Naive thymus-derived CD4-positive, alpha-beta T cell (primary cell): ENCODE measurements at regions not wholly inside any gene's neighbourhood (a gene's known extent, or its start where the extent isn't known, plus 50 kb on each side); places are given as distances from the start of the nearest gene placed in this dataset.
"Not testable (repeated sequence)": the region's sequence is repeated elsewhere in the genome, so short reads cannot be mapped to it uniquely, and the experiment has no call there.

Experiments used
- ATAC-seq: fragments of 150-1000 bp; cut with Tn5 transposase; 2 replicates; pipeline ENCODE4 v1.10.0; 2021; ENCODE audit warnings: mild to moderate bottlenecking, moderate library complexity
- CTCF ChIA-PET: fragments of 350-600 bp; sonication (Branson Sonifier 250); formaldehyde crosslinking; loops from one replicate; lab custom pipeline; 2021; ENCODE audit warnings: antibody characterized with exemption; lab: Charles Lee
- POLR2A ChIA-PET: fragments of 350-600 bp; sonication (Branson Sonifier 250); formaldehyde crosslinking; loops from one replicate; lab custom pipeline; 2021; ENCODE audit warnings: antibody characterized with exemption, inconsistent platforms; lab: Charles Lee
- DNase-seq, 9 donors: peaks; one replicate each; pipeline versions ENCODE4 v3.0.0 to v3.0.0-alpha.2; 2020 to 2022; ENCODE audit warnings: mixed read lengths in 1 of 9
- H3K27ac ChIP-seq: one replicate; pipeline ENCODE4 v1.7.0; 2013; ENCODE audit warnings: mild to moderate bottlenecking, low read depth, low read length, moderate library complexity
- H3K27me3 ChIP-seq, 2 donors: one replicate each; pipeline ENCODE4 v1.7.0; 2013; ENCODE audit warnings: low read length in 2 of 2, mild to moderate bottlenecking in 2 of 2, moderate library complexity in 2 of 2; ENCODE audit not compliant: control insufficient read depth in 2 of 2, insufficient read depth in 2 of 2
- H3K36me3 ChIP-seq, 3 experiments: 1 replicate in 2 of 3; 2 replicates in 1 of 3; pipeline ENCODE4 v1.7.0; 2013; ENCODE audit warnings: low read length in 3 of 3, mild to moderate bottlenecking in 3 of 3, moderate library complexity in 1 of 3; ENCODE audit not compliant: insufficient read depth in 3 of 3, control insufficient read depth in 2 of 3
- H3K4me1 ChIP-seq, 2 donors: one replicate each; pipeline ENCODE4 v1.7.0; 2013; ENCODE audit warnings: low read length in 2 of 2, mild to moderate bottlenecking in 2 of 2, moderate library complexity in 1 of 2; ENCODE audit not compliant: control insufficient read depth in 2 of 2, insufficient read depth in 2 of 2
- H3K4me3 ChIP-seq: 2 replicates; pipeline ENCODE4 v1.7.0; 2013; ENCODE audit warnings: mild to moderate bottlenecking, low read length
- H3K9me3 ChIP-seq, 3 experiments: 1 replicate in 2 of 3; 2 replicates in 1 of 3; pipeline ENCODE4 v1.7.0; 2013; ENCODE audit warnings: low read length in 3 of 3; ENCODE audit not compliant: control insufficient read depth in 2 of 3
- H3K27ac Mint-ChIP-seq, 9 donors: one replicate each; pipeline ENCODE4 v1.8.0; 2020 to 2022; ENCODE audit warnings: mixed read lengths in 9 of 9, mild to moderate bottlenecking in 8 of 9, moderate library complexity in 5 of 9, inconsistent platforms in 2 of 9
- H3K27me3 Mint-ChIP-seq, 5 donors: one replicate each; pipeline ENCODE4 v1.8.0; 2021 to 2022; ENCODE audit warnings: mixed read lengths in 5 of 5, mild to moderate bottlenecking in 1 of 5
- H3K36me3 Mint-ChIP-seq, 5 donors: one replicate each; pipeline ENCODE4 v1.8.0; 2020 to 2022; ENCODE audit warnings: mixed read lengths in 5 of 5, mild to moderate bottlenecking in 3 of 5, inconsistent platforms in 1 of 5
- H3K4me1 Mint-ChIP-seq, 7 donors: one replicate each; pipeline ENCODE4 v1.8.0; 2020 to 2022; ENCODE audit warnings: mixed read lengths in 7 of 7, mild to moderate bottlenecking in 3 of 7, inconsistent platforms in 1 of 7
- H3K4me3 Mint-ChIP-seq, 10 donors: one replicate each; pipeline ENCODE4 v1.8.0; 2020 to 2022; ENCODE audit warnings: mild to moderate bottlenecking in 10 of 10, mixed read lengths in 10 of 10, moderate library complexity in 6 of 10, inconsistent platforms in 2 of 10
- H3K9me3 Mint-ChIP-seq, 11 donors: one replicate each; pipeline ENCODE4 v1.8.0; 2020 to 2022; ENCODE audit warnings: mixed read lengths in 11 of 11, mild to moderate bottlenecking in 4 of 11, inconsistent platforms in 1 of 11, moderate library complexity in 1 of 11
- intact Hi-C, 2 donors: fragments of 100-400 bp; cut with micrococcal nuclease; formaldehyde crosslinking; loops; one replicate each; pipeline ENCODE4 v1.15.1; 2023

DNA sequence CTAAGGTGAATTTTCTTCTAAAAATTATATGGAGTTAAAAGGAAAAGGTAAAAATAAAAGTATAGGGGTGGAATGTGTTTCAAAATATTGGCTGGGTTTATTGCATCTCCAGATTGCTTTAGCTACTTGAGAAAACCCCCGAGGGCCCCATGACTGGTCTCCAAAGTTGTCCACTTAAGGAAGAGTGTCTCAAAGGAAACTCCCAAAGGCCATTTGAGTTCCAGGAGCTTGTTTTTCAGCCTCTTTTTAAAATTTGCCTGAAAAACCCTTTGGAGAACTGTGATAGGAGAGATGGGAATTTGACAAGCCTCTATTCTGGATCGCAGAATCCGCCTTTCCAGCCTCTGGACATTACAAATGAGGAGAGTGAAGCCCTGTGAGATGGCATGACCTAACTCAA, 225.6 kb downstream of the ZNF326 start:
- no peak for ATAC-seq
- H3K36me3 Mint-ChIP-seq = no peaks in the 10 kb centered on the region

GRCh38 chr1:90219166-90219871, 224.4 kb downstream of the ZNF326 start:
- DNase-seq, H3K9me3 ChIP-seq, H3K9me3 Mint-ChIP-seq, H3K36me3 ChIP-seq, H3K4me1 Mint-ChIP-seq, H3K27me3 ChIP-seq, H3K4me3 ChIP-seq, intact Hi-C loops, CTCF ChIA-PET, H3K4me1 ChIP-seq, H3K27ac Mint-ChIP-seq, H3K4me3 Mint-ChIP-seq, H3K36me3 Mint-ChIP-seq, ATAC-seq, H3K27ac ChIP-seq, POLR2A ChIA-PET: not testable (repeated sequence)
- peaks cover 0 to 19% (median 11%) of the 10 kb centered on the region in 5 donors for H3K27me3 Mint-ChIP-seq

More for the DNA sequence above, 225.6 kb downstream of the ZNF326 start:
- ChIA-PET CTCF (no interaction called here), POLR2A (no interaction called here)
- Histone ChIP-seq H3K36me3 (no peaks in the 10 kb centered on the region), H3K4me3 (no peak overlapping the region), H3K4me1 (no peaks in the 10 kb centered on the region), H3K9me3 (no peaks in the 10 kb centered on the region), H3K27ac (no peak overlapping the region), H3K27me3 (no peaks in the 10 kb centered on the region)
- Mint-ChIP-seq H3K4me1 (no peaks in the 10 kb centered on the region), H3K27ac (no peak overlapping the region), H3K9me3 (peaks cover 0 to 15% (median 6%) of the 10 kb centered on the region in 11 donors), H3K27me3 (peaks cover 0 to 19% (median 12%) of the 10 kb centered on the region in 5 donors), H3K4me3 (no peak overlapping the region)
- no peak for DNase-seq
- intact Hi-C loops = no loop called here

GRCh38 chr1:90210633-90211491, 216.0 kb downstream of the ZNF326 start:
- DNase-seq (no peak), ATAC-seq (no peak)
- Mint-ChIP-seq H3K4me3 (no peak overlapping the region), H3K36me3 (no peaks in the 10 kb centered on the region), H3K9me3 (peaks cover 0 to 3% (median 0%) of the 10 kb centered on the region in 11 donors), H3K27ac (no peak overlapping the region), H3K27me3 (peaks cover 0 to 21% (median 0%) of the 10 kb centered on the region in 5 donors), H3K4me1 (no peaks in the 10 kb centered on the region)
- Histone ChIP-seq H3K9me3 (no peaks in the 10 kb centered on the region), H3K4me3 (no peak overlapping the region), H3K36me3 (no peaks in the 10 kb centered on the region), H3K27ac (no peak overlapping the region), H3K4me1 (no peaks in the 10 kb centered on the region), H3K27me3 (no peaks in the 10 kb centered on the region)
- ChIA-PET CTCF (no interaction called here), POLR2A (no interaction called here)
- intact Hi-C loops = no loop called here

DNA sequence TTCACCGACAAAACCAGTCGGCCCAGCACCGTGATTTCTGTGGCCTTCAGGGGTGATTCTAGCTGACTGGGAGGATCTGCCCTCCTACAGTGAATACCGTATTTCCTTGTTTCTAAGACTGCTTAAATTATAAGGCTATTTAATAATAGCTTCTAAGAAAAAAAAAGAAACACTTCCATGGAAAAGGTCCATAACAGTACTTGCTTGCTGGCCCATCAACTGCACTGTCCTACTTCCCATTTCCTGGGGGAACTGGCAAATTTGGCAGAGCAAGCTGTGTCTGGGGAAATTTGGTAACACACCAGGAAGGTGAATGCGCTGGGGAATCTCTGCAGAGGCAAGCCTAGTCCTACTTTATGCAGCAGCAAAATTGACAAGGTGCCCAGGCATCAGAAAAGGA, 214.0 kb downstream of the ZNF326 start:
- H3K9me3 ChIP-seq = no peaks in the 10 kb centered on the region
- H3K36me3 ChIP-seq = no peaks in the 10 kb centered on the region
- no peaks in the 10 kb centered on the region for H3K4me1 Mint-ChIP-seq
- no peak overlapping the region for H3K4me3 Mint-ChIP-seq
- ATAC-seq (no peak), DNase-seq (no peak)
- CTCF ChIA-PET = no interaction called here
- H3K36me3 Mint-ChIP-seq = no peaks in the 10 kb centered on the region
- intact Hi-C loops = no loop called here
- no peak overlapping the region for H3K4me3 ChIP-seq
- no peaks in the 10 kb centered on the region for H3K4me1 ChIP-seq
- POLR2A ChIA-PET = no interaction called here
- no peak overlapping the region for H3K27ac ChIP-seq
- H3K27ac Mint-ChIP-seq = no peak overlapping the region
- peaks cover 0 to 16% (median 0%) of the 10 kb centered on the region in 5 donors for H3K27me3 Mint-ChIP-seq
- H3K9me3 Mint-ChIP-seq = peaks cover 0 to 3% (median 0%) of the 10 kb centered on the region in 11 donors
- no peaks in the 10 kb centered on the region for H3K27me3 ChIP-seq

- Mint-ChIP-seq H3K4me3 (no peak overlapping the region), H3K4me1 (no peaks in the 10 kb centered on the region), H3K27ac (no peak overlapping the region), H3K9me3 (peaks cover 0 to 2% (median 0%) of the 10 kb centered on the region in 11 donors), H3K27me3 (peaks cover 0 to 16% (median 6%) of the 10 kb centered on the region in 5 donors), H3K36me3 (no peaks in the 10 kb centered on the region)
- Histone ChIP-seq H3K36me3 (no peaks in the 10 kb centered on the region), H3K4me3 (no peak overlapping the region), H3K27me3 (no peaks in the 10 kb centered on the region), H3K27ac (no peak overlapping the region), H3K4me1 (no peaks in the 10 kb centered on the region), H3K9me3 (no peaks in the 10 kb centered on the region)
- no peak for ATAC-seq
- POLR2A ChIA-PET = no interaction called here
- intact Hi-C loops = no loop called here
- CTCF ChIA-PET = no interaction called here
- no peak for DNase-seq
Observed at GRCh38 chr1:90206260-90206659, 211.3 kb downstream of the ZNF326 start.

DNA sequence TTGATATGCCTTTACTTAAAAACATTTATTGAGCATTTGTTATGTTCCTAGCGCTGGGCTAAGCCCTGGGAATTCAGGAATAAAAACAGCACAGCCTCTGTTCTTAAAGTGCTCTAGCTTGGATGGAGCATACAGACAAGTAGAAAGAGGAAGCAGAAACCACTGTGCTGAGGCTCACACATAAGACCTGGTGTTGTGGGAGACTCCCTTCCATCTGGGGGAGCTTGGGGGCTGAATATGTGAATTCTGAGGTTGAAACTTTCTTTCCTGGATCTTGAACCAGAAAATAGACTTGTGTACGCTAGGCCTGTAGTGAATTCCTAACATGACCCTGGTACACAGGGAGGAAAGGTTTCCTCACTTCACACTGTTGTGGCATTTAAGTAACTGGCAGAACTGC, 209.9 kb downstream of the ZNF326 start:
- Mint-ChIP-seq H3K4me3 (no peak overlapping the region), H3K27me3 (peaks cover 0 to 16% (median 7%) of the 10 kb centered on the region in 5 donors), H3K9me3 (peaks cover 0 to 2% (median 0%) of the 10 kb centered on the region in 11 donors), H3K4me1 (no peaks in the 10 kb centered on the region), H3K27ac (no peak overlapping the region), H3K36me3 (no peaks in the 10 kb centered on the region)
- ChIA-PET CTCF (no interaction called here), POLR2A (no interaction called here)
- no peaks in the 10 kb centered on the region for H3K9me3 ChIP-seq
- H3K36me3 ChIP-seq = no peaks in the 10 kb centered on the region
- no peak for DNase-seq
- H3K27me3 ChIP-seq = no peaks in the 10 kb centered on the region
- H3K27ac ChIP-seq = no peak overlapping the region
- intact Hi-C loops = no loop called here
- no peak for ATAC-seq
- no peak overlapping the region for H3K4me3 ChIP-seq
- H3K4me1 ChIP-seq = no peaks in the 10 kb centered on the region
